ENCODE measurements at regions not wholly inside any gene's neighbourhood (a gene's known extent, or its start where the extent isn't known, plus 50 kb on each side); places are given as distances from the start of the nearest gene placed in this dataset.

- TF ChIP-seq CTCF (IDR thresholded peaks at IDR 0.05) (no peak), RAD21 (conservative IDR thresholded peaks at IDR 0.05 in 1 of 2, IDR thresholded peaks at IDR 0.05 in 1 of 2) (no peak), MAX (IDR thresholded peaks at IDR 0.05) (no peak), USF2 (IDR thresholded peaks at IDR 0.05) (no peak), POLR2A (IDR thresholded peaks at IDR 0.05; ENCODE audit: low read length) (no peak), RFX5 (IDR thresholded peaks at IDR 0.05) (no peak), MYC (IDR thresholded peaks at IDR 0.05; ENCODE audit: borderline replicate concordance, low read length) (no peak), CEBPB (IDR thresholded peaks at IDR 0.05) (no peak), POLR2AphosphoS2 (conservative IDR thresholded peaks at IDR 0.05; ENCODE audit: low read length) (no peak)
Observed at GRCh38 chr11:128058580-128059208, 528.7 kb downstream of the ETS1 start.
